NCI-H2171 (cell line): ENCODE measurements at regions not wholly inside any gene's neighbourhood (a gene's known extent, or its start where the extent isn't known, plus 50 kb on each side); places are given as distances from the start of the nearest gene placed in this dataset.

Experiments
- DNase-seq: peaks from one replicate; lab custom pipeline; 2025; lab: John Stamatoyannopoulos, UW

DNA sequence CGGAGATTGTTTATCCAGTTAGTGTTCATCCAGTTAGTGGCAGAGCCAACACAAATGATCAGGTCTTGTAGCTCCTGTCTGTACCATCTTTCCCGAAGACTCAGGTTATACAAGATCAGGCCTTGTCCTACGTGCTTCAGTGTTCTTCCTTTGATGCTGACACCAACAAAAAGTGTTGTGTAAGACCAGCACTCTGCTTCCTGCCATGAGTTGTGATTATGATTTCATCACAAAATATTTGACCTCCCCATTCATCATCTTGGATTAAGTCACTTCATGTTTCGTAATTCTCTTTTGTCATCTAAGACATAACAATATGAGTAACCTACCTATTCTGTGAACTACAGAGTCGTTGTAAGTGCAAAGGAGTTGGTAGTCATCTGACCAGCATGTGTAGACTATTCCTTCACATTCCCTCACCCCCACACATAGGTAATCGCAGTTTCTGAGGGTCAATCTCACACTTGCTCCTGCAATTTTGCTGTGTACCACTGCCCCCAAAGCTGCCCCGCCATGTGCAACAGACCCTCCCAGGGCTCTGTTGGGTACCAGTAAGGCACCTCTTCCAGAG, 135.6 kb upstream of the SLC22A23 start:
- DNase-seq: no peak

DNA sequence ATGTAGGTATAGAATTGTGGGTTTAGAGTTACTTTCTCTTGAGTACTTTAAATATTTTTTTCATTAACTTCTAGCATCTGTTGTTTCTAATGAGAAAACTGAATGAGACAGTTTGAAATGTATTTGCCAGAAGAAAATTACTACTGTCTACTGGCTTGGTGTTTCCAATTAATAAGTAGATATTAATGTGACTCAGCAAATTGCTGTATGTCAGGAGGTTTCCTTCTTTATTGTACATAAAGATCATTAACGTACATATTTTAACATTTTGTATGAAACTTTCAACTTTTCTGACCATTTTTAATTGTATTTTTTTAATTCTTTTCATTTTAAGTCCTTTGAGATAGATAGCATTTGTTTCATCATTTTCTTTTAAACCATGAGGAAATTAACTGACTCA, 135.1 kb upstream of the SLC22A23 start:
- DNase-seq: no peak

DNA sequence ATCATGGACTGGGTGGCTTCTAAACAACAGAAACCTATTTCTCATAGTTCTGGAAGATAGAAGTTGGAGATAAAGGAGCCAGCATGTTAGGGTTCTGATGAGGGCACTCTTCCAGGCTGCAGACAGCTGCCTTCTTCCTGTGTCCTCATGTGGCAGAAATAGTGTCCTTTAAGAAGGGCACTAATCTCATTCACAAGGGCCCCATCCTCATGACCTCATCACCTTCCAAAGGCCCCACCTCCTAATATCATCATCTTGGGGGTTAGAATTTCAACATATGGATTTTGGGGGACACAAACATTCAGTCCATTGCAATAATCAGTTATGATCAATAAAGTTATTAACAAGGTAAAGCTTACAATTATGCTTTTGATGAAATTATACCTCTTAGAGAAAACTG, 130.8 kb upstream of the SLC22A23 start:
- DNase-seq: no peak

DNA sequence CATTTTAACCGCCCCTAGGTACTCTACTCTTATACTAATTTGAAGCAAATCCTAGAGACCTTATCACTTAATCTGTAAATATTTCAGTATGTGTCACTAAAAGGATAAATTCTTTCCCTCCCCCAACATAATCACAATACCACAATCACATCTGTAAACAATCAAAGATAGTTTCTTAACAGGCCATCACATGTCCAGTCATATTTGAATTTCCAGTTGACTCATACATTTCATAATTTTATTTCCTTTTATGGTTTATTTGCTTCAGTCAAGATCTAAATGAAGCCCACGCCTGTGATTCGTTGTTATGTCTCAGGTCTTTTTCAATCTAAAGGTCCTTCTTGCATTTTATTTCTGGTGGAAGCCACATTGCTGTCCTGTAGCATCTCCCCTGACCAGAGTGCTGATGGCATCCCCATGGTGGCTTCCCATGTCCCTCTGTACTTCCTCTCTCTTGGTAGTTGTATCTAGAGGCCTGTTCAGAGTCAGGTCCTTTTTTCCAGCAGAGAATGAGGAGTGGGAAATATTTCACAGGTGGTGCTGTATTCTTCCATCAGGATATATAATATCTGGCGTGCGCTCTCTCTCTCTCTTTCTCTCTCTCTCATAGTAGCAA, 128.6 kb upstream of the SLC22A23 start:
- no peak for DNase-seq

DNA sequence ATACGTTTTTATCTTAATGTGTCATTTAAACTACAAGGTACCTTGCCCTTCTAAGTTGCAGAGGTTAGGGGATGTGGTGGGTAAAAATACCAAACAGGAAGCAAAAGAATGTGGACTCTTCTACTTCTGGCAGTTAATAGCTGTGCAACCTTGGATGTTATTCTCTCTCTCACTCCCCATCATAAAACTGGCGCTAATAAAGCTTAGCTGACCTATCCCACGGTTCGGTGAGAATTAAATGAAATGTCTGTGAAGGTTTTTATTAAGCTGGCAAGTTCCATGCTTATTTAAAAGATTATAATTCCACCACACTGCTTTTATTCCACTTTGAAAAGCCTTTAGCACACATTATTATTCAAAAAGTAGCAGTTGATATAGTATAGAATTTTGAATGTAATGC, 127.8 kb upstream of the SLC22A23 start:
- no peak for DNase-seq

DNA sequence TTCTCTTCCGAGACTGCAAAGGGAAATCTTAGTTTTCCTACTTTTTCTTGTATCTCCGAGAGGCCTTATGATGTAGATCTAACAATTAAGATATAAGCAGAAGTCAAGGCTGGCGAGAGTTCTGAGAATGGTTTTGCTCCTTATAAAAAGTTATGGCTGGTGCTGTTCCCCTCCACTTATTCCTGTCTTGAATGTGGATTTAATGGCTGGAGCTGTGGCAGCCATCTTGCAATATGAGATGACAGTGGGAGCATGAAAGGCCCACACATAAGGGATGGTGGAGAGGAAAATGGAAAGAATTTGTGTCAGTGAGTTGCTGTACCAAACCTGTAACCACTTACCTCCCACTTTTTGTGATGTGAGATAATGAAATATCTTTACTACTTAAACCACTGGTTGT, 124.6 kb upstream of the SLC22A23 start:
- DNase-seq: no peak

- no peak for DNase-seq
Observed at GRCh38 chr6:3579652-3580175, 122.9 kb upstream of the SLC22A23 start.

GRCh38 chr6:3578981-3579380, 122.1 kb upstream of the SLC22A23 start:
- no peak for DNase-seq

- DNase-seq: no peak
Observed at GRCh38 chr6:3577517-3577916, 120.7 kb upstream of the SLC22A23 start.

- no peak for DNase-seq
Observed at GRCh38 chr6:3575701-3576100, 118.9 kb upstream of the SLC22A23 start.

- DNase-seq: no peak
Observed at GRCh38 chr6:3575166-3575565, 118.3 kb upstream of the SLC22A23 start.

DNA sequence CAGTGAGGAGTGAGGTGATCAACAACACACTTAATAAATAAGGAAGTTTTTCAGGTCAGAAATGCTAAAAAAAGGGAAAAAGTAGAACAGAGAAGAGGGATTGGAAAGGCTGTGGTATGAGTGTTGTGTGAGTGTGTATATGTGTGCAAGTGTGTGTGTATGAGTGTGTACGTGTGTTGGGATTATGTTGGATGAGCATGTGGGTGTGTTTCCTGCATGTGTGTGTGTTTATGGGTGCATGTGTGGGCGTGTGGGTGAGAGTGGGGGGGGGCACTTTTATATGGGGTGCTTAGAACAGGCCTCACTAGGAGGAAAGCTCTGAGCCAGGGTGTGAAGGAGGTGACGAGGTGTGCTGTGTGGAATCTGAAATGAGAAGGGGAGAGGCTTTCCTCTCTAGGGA, 116.8 kb upstream of the SLC22A23 start:
- no peak for DNase-seq

- DNase-seq: no peak
Observed at GRCh38 chr6:3571836-3572235, 115.0 kb upstream of the SLC22A23 start.

DNA sequence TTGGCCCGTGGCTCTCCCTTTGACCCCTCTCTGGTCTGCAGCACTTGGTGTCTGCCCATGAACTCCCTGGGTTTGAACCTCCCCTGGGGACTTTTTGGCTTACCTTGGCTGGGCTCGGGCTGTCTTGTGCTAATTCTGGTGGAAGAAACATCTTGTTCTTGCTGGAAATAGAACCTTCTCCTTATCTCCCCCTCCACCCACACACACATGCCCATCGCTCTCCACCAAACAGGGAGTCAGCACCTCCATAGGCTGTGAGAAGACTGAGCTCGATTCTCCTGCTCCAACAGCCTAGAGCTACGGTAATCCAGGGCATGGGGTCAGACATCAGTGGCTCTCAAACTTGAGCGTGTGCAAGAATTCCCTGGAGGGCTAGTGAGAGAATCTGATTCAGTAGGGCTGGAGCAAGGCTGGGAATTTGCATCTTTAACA, 114.4 kb upstream of the SLC22A23 start:
- DNase-seq: no peak

- peak; percentile 81 for DNase-seq
Observed at GRCh38 chr6:3569816-3570215, 113.0 kb upstream of the SLC22A23 start.

DNA sequence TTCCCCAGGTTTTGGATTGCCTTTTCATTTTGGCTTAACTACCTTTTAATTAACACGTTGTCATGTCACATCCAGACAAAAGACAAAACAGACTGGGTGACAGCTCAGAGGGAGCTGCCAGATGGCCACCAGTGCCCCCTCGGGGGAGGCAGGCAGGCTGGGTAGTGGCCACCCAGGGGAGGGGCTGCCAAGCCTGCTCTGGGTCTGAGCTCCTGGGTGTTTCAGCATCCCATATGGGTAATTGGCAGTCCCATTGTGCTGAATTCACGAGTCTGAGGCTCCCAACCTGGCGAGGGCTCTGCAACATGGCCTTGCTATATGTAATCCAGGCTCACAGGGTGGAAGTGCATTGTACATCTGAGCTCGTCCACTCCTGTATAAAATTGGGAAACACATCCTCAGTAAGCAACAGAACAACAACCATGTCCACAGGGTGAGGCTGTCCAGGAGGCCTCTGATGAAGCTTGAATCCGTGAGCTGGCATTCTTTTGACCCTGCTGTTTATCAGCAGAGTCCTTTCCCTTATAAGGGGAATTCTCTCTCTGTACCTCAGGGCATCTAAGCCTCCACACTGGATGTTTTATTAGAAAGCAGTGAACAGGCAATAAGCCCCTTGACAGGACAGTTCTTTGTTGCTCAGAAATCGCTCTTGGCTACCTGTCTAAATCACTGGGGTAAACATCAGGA, 111.7 kb upstream of the SLC22A23 start:
- DNase-seq: peak; percentile 81

GRCh38 chr6:3566812-3567211, 110.0 kb upstream of the SLC22A23 start:
- no peak for DNase-seq

DNA sequence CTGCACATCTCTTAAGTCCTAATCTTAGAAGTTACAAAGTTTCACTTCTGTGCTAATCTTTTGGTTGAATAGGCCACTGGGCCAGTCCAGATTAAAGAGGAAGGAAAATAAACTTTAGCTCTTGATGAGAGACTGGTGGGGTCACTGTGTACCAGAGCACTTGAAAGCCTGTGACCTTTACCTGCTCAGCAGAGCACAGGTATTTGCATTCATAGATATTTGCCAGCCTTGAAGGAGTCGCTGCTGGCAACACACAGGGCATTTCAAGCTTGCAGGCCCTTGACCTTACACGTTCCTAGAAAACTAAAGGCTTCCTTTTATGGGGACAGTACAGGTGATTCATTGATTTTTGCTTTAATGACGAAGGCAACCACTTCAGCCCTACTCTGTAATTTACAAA, 108.4 kb upstream of the SLC22A23 start:
- no peak for DNase-seq

DNA sequence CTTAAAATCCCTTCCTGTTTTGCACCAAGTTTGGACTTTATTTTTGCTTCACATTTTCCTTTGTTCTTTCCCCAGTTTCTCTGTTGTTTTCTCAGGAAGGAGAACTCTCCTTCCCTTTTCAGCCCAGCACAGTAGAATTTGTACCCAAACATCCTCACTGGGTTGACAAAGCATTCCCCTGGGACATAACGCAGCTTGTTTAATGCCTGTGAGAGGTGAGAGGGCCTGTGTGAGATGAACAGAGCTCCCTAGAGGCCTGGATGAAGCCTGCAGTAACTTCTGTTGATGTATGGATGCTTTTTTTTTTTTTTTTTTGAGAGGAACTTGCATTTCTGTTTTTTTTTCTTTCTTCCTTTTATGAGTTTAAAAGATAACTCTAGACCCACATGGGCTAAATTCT, 104.9 kb upstream of the SLC22A23 start:
- peak; percentile 92 for DNase-seq

- DNase-seq: no peak
Observed at GRCh38 chr6:3560211-3560610, 103.4 kb upstream of the SLC22A23 start.

- DNase-seq: no peak
Observed at GRCh38 chr6:3559561-3559960, 102.7 kb upstream of the SLC22A23 start.

DNA sequence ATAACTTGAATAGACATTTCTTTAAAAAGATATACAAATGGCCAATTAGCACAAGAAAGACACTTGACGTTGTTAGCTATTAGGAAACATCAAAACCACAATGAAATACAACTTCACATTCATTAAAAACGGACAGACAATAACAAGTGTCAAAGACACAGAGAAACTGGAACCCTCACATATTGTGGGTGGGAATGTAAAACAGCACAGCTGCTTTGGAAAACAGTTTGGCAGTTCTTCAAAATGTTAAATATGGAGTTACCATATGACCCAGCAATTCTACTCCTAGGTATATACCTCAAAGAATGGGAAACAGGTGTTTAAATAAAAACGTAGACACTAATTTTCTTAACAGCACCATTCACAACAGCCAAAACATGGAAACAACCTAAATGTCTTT, 100.5 kb upstream of the SLC22A23 start:
- peak; percentile 46 for DNase-seq

DNA sequence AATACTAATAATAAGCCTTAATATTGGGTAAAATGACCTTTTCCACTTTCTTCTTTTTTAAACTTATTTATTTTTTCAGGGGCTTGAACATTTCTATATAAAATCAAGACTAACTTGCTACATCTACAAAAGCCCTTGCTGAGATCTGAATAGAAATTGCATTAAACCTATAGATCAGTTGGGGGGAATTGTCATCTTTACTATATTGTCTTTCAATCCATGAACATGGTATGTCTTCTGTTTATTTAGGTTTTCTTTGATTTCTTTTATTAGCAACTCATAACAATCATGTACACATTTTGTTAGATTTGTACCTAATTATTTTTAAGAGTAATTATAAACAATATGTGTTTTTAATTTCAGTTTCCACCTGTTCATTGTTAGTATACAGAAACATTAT, 96.4 kb upstream of the SLC22A23 start:
- DNase-seq: no peak
